OCI-LY1 (cell line): ENCODE measurements at regions not wholly inside any gene's neighbourhood (a gene's known extent, or its start where the extent isn't known, plus 50 kb on each side); places are given as distances from the start of the nearest gene placed in this dataset.

Experiments
- H2AFZ ChIP-seq: fragments of 200-600 bp; sonication (generic), shearing (Covaris generic); 2 replicates; pipeline ENCODE4 v1.6.0; 2014; ENCODE audit warnings: antibody characterized with exemption, mild to moderate bottlenecking, low read length
- H3F3A ChIP-seq: fragments of 200-600 bp; sonication (generic), shearing (Covaris generic); 2 replicates; pipeline ENCODE4 v1.6.0; 2014; ENCODE audit warnings: mild to moderate bottlenecking, antibody characterized with exemption, low read length, moderate library complexity; ENCODE audit not compliant: insufficient read depth
- H3K27ac ChIP-seq: fragments of 200-600 bp; sonication (generic); 2 replicates; pipeline ENCODE4 v1.5.1; 2014; ENCODE audit warnings: low read length, mixed run types, mild to moderate bottlenecking, low read depth; ENCODE audit not compliant: poor library complexity, severe bottlenecking
- H3K27me3 ChIP-seq: fragments of 200-600 bp; sonication (generic); 2 replicates; pipeline ENCODE4 v1.6.0; 2014; ENCODE audit warnings: antibody characterized with exemption, mild to moderate bottlenecking, low read length, moderate library complexity; ENCODE audit not compliant: insufficient read depth
- H3K36me3 ChIP-seq: fragments of 200-600 bp; sonication (generic); 2 replicates; pipeline ENCODE4 v1.6.1; 2014; ENCODE audit warnings: mild to moderate bottlenecking, antibody characterized with exemption, low read length, moderate library complexity, mixed read lengths; ENCODE audit not compliant: insufficient read depth
- H3K4me1 ChIP-seq: fragments of 200-600 bp; sonication (generic); 2 replicates; pipeline ENCODE4 v1.5.1; 2014; ENCODE audit warnings: mild to moderate bottlenecking, low read length, moderate library complexity; ENCODE audit not compliant: insufficient read depth, severe bottlenecking
- H3K4me2 ChIP-seq: fragments of 200-600 bp; sonication (generic), shearing (Covaris generic); 2 replicates; pipeline ENCODE4 v1.6.1; 2014; ENCODE audit warnings: low read length
- H3K4me3 ChIP-seq: fragments of 200-600 bp; sonication (generic); 2 replicates; pipeline ENCODE4 v1.5.1; 2014; ENCODE audit warnings: low read length, low read depth, mild to moderate bottlenecking, mixed read lengths; ENCODE audit not compliant: poor library complexity, severe bottlenecking
- H3K79me2 ChIP-seq: fragments of 200-600 bp; shearing (Covaris generic); 2 replicates; pipeline ENCODE4 v1.6.1; 2016; ENCODE audit warnings: mixed run types, low read length, mixed read lengths; ENCODE audit not compliant: insufficient read depth
- H3K9ac ChIP-seq: fragments of 200-600 bp; sonication (generic), shearing (Covaris generic); 2 replicates; pipeline ENCODE4 v1.6.1; 2014; ENCODE audit warnings: mild to moderate bottlenecking, low read length, mixed read lengths
- H3K9me2 ChIP-seq: fragments of 200-600 bp; sonication (generic), shearing (Covaris generic); 2 replicates; pipeline ENCODE4 v1.6.1; 2014; ENCODE audit warnings: low read depth, mild to moderate bottlenecking, low read length, mixed read lengths
- H3K9me3 ChIP-seq: fragments of 200-600 bp; shearing (Covaris generic); 2 replicates; pipeline ENCODE4 v1.6.1; 2014; ENCODE audit warnings: low read length, mixed read lengths
- H4K20me1 ChIP-seq: fragments of 200-600 bp; sonication (generic), shearing (Covaris generic); 2 replicates; pipeline ENCODE4 v1.6.0; 2016; ENCODE audit warnings: mild to moderate bottlenecking, low read length; ENCODE audit not compliant: insufficient read depth
- CTCF ChIP-seq: fragments of 200-600 bp; sonication (generic), shearing (Covaris generic); IDR thresholded peaks from 2 replicates; pipeline ENCODE4 v1.5.1; 2017; ENCODE audit warnings: mild to moderate bottlenecking, antibody characterized with exemption, low read length, moderate library complexity, mixed read lengths
- EZH2 ChIP-seq: fragments of 200-600 bp; sonication (generic), shearing (Covaris generic); IDR thresholded peaks from 2 replicates; pipeline ENCODE4 v1.8.0; 2017; ENCODE audit warnings: borderline replicate concordance, mixed run types, mild to moderate bottlenecking, antibody characterized with exemption, low read length, moderate library complexity, mixed read lengths

GRCh38 chr6:169933839-169934698 is 182.6 kb downstream of the ERMARD start:
- no peaks in the 10 kb centered on the region for H3F3A ChIP-seq
- TF ChIP-seq CTCF (no peak), EZH2 (no peak)
- no peaks in the 10 kb centered on the region for H3K9me3 ChIP-seq

GRCh38 chr6:169933251-169933821 is 181.9 kb downstream of the ERMARD start:
- Histone ChIP-seq H3K9me2 (no peaks in the 10 kb centered on the region), H3K4me1 (no peaks in the 10 kb centered on the region), H3K4me3 (no peak overlapping the region), H4K20me1 (no peaks in the 10 kb centered on the region), H3K27ac (no peak overlapping the region), H3K79me2 (no peaks in the 10 kb centered on the region), H3K36me3 (no peaks in the 10 kb centered on the region), H3K9ac (no peak overlapping the region), H2AFZ (no peak overlapping the region), H3K4me2 (no peak overlapping the region), H3K27me3 (no peaks in the 10 kb centered on the region), H3K9me3 (no peaks in the 10 kb centered on the region), H3F3A (no peaks in the 10 kb centered on the region)
- no peak for TF ChIP-seq EZH2
- TF ChIP-seq CTCF, result no peak

More at GRCh38 chr6:169933839-169934698, 182.6 kb downstream of the ERMARD start:
- H4K20me1 ChIP-seq, result no peaks in the 10 kb centered on the region
- no peaks in the 10 kb centered on the region for H3K9me2 ChIP-seq
- H3K27ac ChIP-seq, result no peak overlapping the region
- no peak overlapping the region for H3K4me2 ChIP-seq
- H2AFZ ChIP-seq, result no peak overlapping the region
- H3K4me1 ChIP-seq, result no peaks in the 10 kb centered on the region
- H3K27me3 ChIP-seq, result no peaks in the 10 kb centered on the region
- H3K9ac ChIP-seq, result no peak overlapping the region
- no peaks in the 10 kb centered on the region for H3K36me3 ChIP-seq
- H3K79me2 ChIP-seq, result no peaks in the 10 kb centered on the region
- no peak overlapping the region for H3K4me3 ChIP-seq

GRCh38 chr6:169932491-169932890 is 181.1 kb downstream of the ERMARD start:
- Histone ChIP-seq H3K4me3 (no peak overlapping the region), H3K4me1 (no peaks in the 10 kb centered on the region), H3K27ac (no peak overlapping the region), H3F3A (no peaks in the 10 kb centered on the region), H2AFZ (no peak overlapping the region), H3K9me3 (no peaks in the 10 kb centered on the region), H3K79me2 (no peaks in the 10 kb centered on the region), H3K9ac (no peak overlapping the region), H3K27me3 (no peaks in the 10 kb centered on the region), H4K20me1 (no peaks in the 10 kb centered on the region), H3K36me3 (no peaks in the 10 kb centered on the region), H3K4me2 (no peak overlapping the region), H3K9me2 (no peaks in the 10 kb centered on the region)
- TF ChIP-seq CTCF, result no peak
- TF ChIP-seq EZH2, result no peak
